H1 (cell line): ENCODE measurements at regions not wholly inside any gene's neighbourhood (a gene's known extent, or its start where the extent isn't known, plus 50 kb on each side); places are given as distances from the start of the nearest gene placed in this dataset.

Experiments
- CTCF ChIA-PET: fragments of 300-600 bp; sonication (Branson Sonifier 250); formaldehyde crosslinking; loops from one replicate; lab custom pipeline; 2021; ENCODE audit not compliant: partially characterized antibody; lab: Charles Lee
- POLR2A ChIA-PET: fragments of 300-600 bp; sonication (Branson Sonifier 250); formaldehyde crosslinking; loops from one replicate; lab custom pipeline; 2021; ENCODE audit warnings: inconsistent platforms; ENCODE audit not compliant: partially characterized antibody; lab: Charles Lee
- DNase-seq, 2 experiments: peaks; one replicate each; pipeline versions ENCODE4 v3.0.0 to v3.0.0-alpha.2; 2010 to 2022; ENCODE audit warnings: low spot score in 2 of 2, low read depth in 1 of 2, mixed read lengths in 1 of 2
- FAIRE-seq: peaks from 2 replicates; lab custom pipeline; 2011; peaks lifted over from hg19 to GRCh38; lab: Jason Lieb, UNC
- H2AFZ ChIP-seq: 2 replicates; pipeline ENCODE4 v1.8.1; 2012; ENCODE audit warnings: low read length, inconsistent platforms
- H2AK5ac ChIP-seq: 2 replicates; pipeline ENCODE4 v1.6.1; 2013; ENCODE audit warnings: low read depth, low read length
- H2BK120ac ChIP-seq: replicated peaks from 2 replicates; pipeline ENCODE3; 2013; ENCODE audit warnings: low read depth, low read length, inconsistent platforms
- H2BK12ac ChIP-seq: 2 replicates; pipeline ENCODE4 v1.6.1; 2013; ENCODE audit warnings: low read depth, low read length
- H2BK15ac ChIP-seq: 2 replicates; pipeline ENCODE4 v1.6.1; 2013; ENCODE audit warnings: low read length
- H2BK20ac ChIP-seq: 2 replicates; pipeline ENCODE4 v1.6.1; 2013; ENCODE audit warnings: low read length
- H2BK5ac ChIP-seq: 2 replicates; pipeline ENCODE4 v1.6.1; 2013; ENCODE audit warnings: low read depth, low read length
- H3K14ac ChIP-seq: 2 replicates; pipeline ENCODE4 v1.6.1; 2013; ENCODE audit warnings: inconsistent platforms; ENCODE audit not compliant: insufficient read length
- H3K18ac ChIP-seq: 2 replicates; pipeline ENCODE4 v1.6.1; 2013; ENCODE audit warnings: low read length; ENCODE audit errors: extremely low read depth
- H3K23ac ChIP-seq: 2 replicates; pipeline ENCODE4 v1.6.1; 2013; ENCODE audit warnings: inconsistent platforms; ENCODE audit not compliant: insufficient read length
- H3K23me2 ChIP-seq: 2 replicates; pipeline ENCODE4 v1.6.1; 2013; ENCODE audit warnings: low read depth, low read length
- H3K27ac ChIP-seq: 2 replicates; pipeline ENCODE4 v1.6.1; 2011; ENCODE audit warnings: low read depth, low read length, inconsistent platforms
- H3K27me3 ChIP-seq, 4 experiments: replicated peaks in 1 of 4; 1 replicate in 1 of 4; 2 replicates in 3 of 4; pipeline versions ENCODE4 v1.6.1 to v1.8.1; 2011 to 2013; ENCODE audit warnings: low read length in 3 of 4, mild to moderate bottlenecking in 3 of 4, inconsistent platforms in 2 of 4, mixed read lengths in 2 of 4, moderate library complexity in 1 of 4; ENCODE audit not compliant: control insufficient read depth in 3 of 4, insufficient read depth in 3 of 4; ENCODE audit errors: extremely low read depth in 1 of 4
- H3K36me3 ChIP-seq, 4 experiments: 2 replicates each; pipeline versions ENCODE4 v1.6.1 to v1.8.1; 2011 to 2013; ENCODE audit warnings: mild to moderate bottlenecking in 4 of 4, low read length in 3 of 4, moderate library complexity in 2 of 4, control low read depth in 1 of 4, inconsistent platforms in 1 of 4; ENCODE audit not compliant: insufficient read depth in 4 of 4, control insufficient read depth in 2 of 4
- H3K4ac ChIP-seq: replicated peaks from 2 replicates; pipeline ENCODE3; 2013; ENCODE audit warnings: low read length, low read depth, mixed read lengths, inconsistent platforms; ENCODE audit not compliant: insufficient read length
- H3K4me1 ChIP-seq, 4 experiments: replicated peaks in 1 of 4; 1 replicate in 1 of 4; 2 replicates in 3 of 4; pipeline versions ENCODE4 v1.6.1 to v1.8.1; 2011 to 2013; ENCODE audit warnings: low read length in 3 of 4, inconsistent platforms in 2 of 4, mixed read lengths in 1 of 4; ENCODE audit not compliant: insufficient read depth in 4 of 4, control insufficient read depth in 3 of 4
- H3K4me2 ChIP-seq, 2 experiments: 2 replicates each; pipeline versions ENCODE4 v1.6.1 to v1.8.1; 2011 to 2013; ENCODE audit warnings: low read depth in 2 of 2, low read length in 2 of 2, control low read depth in 1 of 2, inconsistent platforms in 1 of 2, mild to moderate bottlenecking in 1 of 2; ENCODE audit not compliant: insufficient read depth in 1 of 2
- H3K4me3 ChIP-seq, 4 experiments: fragments of 200-600, 300-600 bp in 1 of 4; sonication (generic), shearing (Covaris generic), sonication (Bioruptor Twin) in 1 of 4; 2 replicates each; pipeline versions ENCODE4 v1.5.1 to v1.8.1; 2011 to 2016; ENCODE audit warnings: low read length in 4 of 4, low read depth in 3 of 4, control low read depth in 2 of 4, inconsistent platforms in 2 of 4, mild to moderate bottlenecking in 2 of 4, mixed read lengths in 1 of 4, moderate library complexity in 1 of 4; ENCODE audit not compliant: insufficient read depth in 2 of 4; ENCODE audit errors: extremely low read depth in 1 of 4
- H3K56ac ChIP-seq: replicated peaks from 2 replicates; pipeline ENCODE3; 2013; ENCODE audit warnings: low read depth, mild to moderate bottlenecking, mixed read lengths, low read length, inconsistent platforms; ENCODE audit not compliant: insufficient read length
- H3K79me1 ChIP-seq: 2 replicates; pipeline ENCODE4 v1.6.1; 2013; ENCODE audit warnings: low read depth, low read length, control low read depth
- H3K79me2 ChIP-seq, 2 experiments: 2 replicates each; pipeline versions ENCODE4 v1.6.1 to v1.8.1; 2012 to 2013; ENCODE audit warnings: low read length in 2 of 2, mild to moderate bottlenecking in 2 of 2, inconsistent platforms in 1 of 2; ENCODE audit not compliant: insufficient read depth in 2 of 2, control insufficient read depth in 1 of 2
- H3K9ac ChIP-seq, 4 experiments: replicated peaks in 1 of 4; 1 replicate in 1 of 4; 2 replicates in 3 of 4; pipeline versions ENCODE4 v1.6.1 to v1.8.1; 2011 to 2013; ENCODE audit warnings: low read depth in 3 of 4, low read length in 3 of 4, control low read depth in 2 of 4, mild to moderate bottlenecking in 2 of 4, moderate library complexity in 2 of 4, inconsistent platforms in 1 of 4; ENCODE audit errors: extremely low read depth in 1 of 4
- H3K9me3 ChIP-seq, 2 experiments: 2 replicates each; pipeline versions ENCODE4 v1.6.1 to v1.8.1; 2012 to 2013; ENCODE audit warnings: mild to moderate bottlenecking in 2 of 2, moderate library complexity in 2 of 2, control low read depth in 1 of 2, inconsistent platforms in 1 of 2, low read depth in 1 of 2, low read length in 1 of 2, mixed read lengths in 1 of 2; ENCODE audit not compliant: insufficient read depth in 2 of 2
- H4K20me1 ChIP-seq, 2 experiments: replicated peaks in 1 of 2; 2 replicates each; pipeline versions ENCODE3 to v1.8.1; 2011 to 2013; ENCODE audit warnings: inconsistent platforms in 2 of 2, low read length in 2 of 2, mild to moderate bottlenecking in 1 of 2; ENCODE audit not compliant: insufficient read depth in 2 of 2, control insufficient read depth in 1 of 2
- H4K5ac ChIP-seq: 2 replicates; pipeline ENCODE4 v1.6.1; 2013; ENCODE audit warnings: low read length, low read depth, mixed read lengths, inconsistent platforms; ENCODE audit not compliant: insufficient read length
- H4K8ac ChIP-seq: 2 replicates; pipeline ENCODE4 v1.8.0; 2013; ENCODE audit warnings: mild to moderate bottlenecking, moderate library complexity, low read length, inconsistent platforms; ENCODE audit not compliant: insufficient read depth; ENCODE audit errors: extremely low read depth
- H4K91ac ChIP-seq: replicated peaks from 2 replicates; pipeline ENCODE3; 2013; ENCODE audit warnings: low read length, mixed read lengths, inconsistent platforms; ENCODE audit not compliant: insufficient read length
- CBX5 ChIP-seq: fragments of 300-800, 300-1000 bp; sonication (generic); IDR thresholded peaks from 2 replicates; pipeline ENCODE4 v1.7.1; 2016; ENCODE audit warnings: antibody characterized with exemption, low read length, low read depth
- CTCF ChIP-seq, 3 experiments: IDR thresholded peaks; 1 replicate in 2 of 3; 2 replicates in 1 of 3; pipeline versions ENCODE4 v1.5.1 to v1.6.1; 2011; ENCODE audit warnings: low read length in 3 of 3, mild to moderate bottlenecking in 3 of 3, inconsistent platforms in 2 of 3, low read depth in 1 of 3, moderate library complexity in 1 of 3; ENCODE audit not compliant: insufficient read depth in 1 of 3; ENCODE audit errors: control extremely low read depth in 1 of 3
- EGR1 ChIP-seq: IDR thresholded peaks from 2 replicates; pipeline ENCODE4 v1.6.1; 2011; ENCODE audit warnings: low read depth, low read length, borderline replicate concordance
- GABPA ChIP-seq: IDR thresholded peaks from 2 replicates; pipeline ENCODE4 v1.6.1; 2011; ENCODE audit warnings: mild to moderate bottlenecking, low read length, moderate library complexity, borderline replicate concordance; ENCODE audit not compliant: insufficient read depth
- HDAC2 ChIP-seq, 2 experiments: fragments of 300-600 bp in 1 of 2; sonication (generic) in 1 of 2; IDR thresholded peaks; 2 replicates each; pipeline ENCODE4 v1.6.1; 2011 to 2012; ENCODE audit warnings: low read depth in 2 of 2, low read length in 2 of 2, mild to moderate bottlenecking in 2 of 2, moderate library complexity in 2 of 2, borderline replicate concordance in 1 of 2, inconsistent platforms in 1 of 2
- HDAC6 ChIP-seq: IDR thresholded peaks from one replicate; pipeline ENCODE4 v1.7.1; 2012; ENCODE audit warnings: low read depth, mild to moderate bottlenecking, inconsistent platforms, low read length, moderate library complexity
- KDM4A ChIP-seq: IDR thresholded peaks from one replicate; pipeline ENCODE4 v1.7.1; 2012; ENCODE audit warnings: low read depth, mild to moderate bottlenecking, moderate library complexity, low read length, inconsistent platforms; ENCODE audit not compliant: severe bottlenecking
- MAFK ChIP-seq: IDR thresholded peaks from 2 replicates; pipeline ENCODE4 v1.6.1; 2012; ENCODE audit warnings: low read depth, mild to moderate bottlenecking, improper control_type of control experiment, low read length
- RFX5 ChIP-seq: IDR thresholded peaks from 2 replicates; pipeline ENCODE4 v1.6.1; 2011; ENCODE audit warnings: low read depth, low read length, improper control_type of control experiment, borderline replicate concordance
- SRF ChIP-seq: IDR thresholded peaks from 2 replicates; pipeline ENCODE4 v1.6.1; 2011; ENCODE audit warnings: mild to moderate bottlenecking, low read depth, low read length, moderate library complexity
- TAF7 ChIP-seq: optimal IDR thresholded peaks from 2 replicates; pipeline ENCODE3; 2011; ENCODE audit warnings: low read depth, mild to moderate bottlenecking, inconsistent platforms, low read length, moderate library complexity, borderline replicate concordance
- WGBS, 2 experiments: shearing (Covaris generic) in 1 of 2; methylation state at CpG; one replicate each; pipeline versions ENCODE4 v1.1.6 to v1.1.7; 2013 to 2015; ENCODE audit warnings: low lambda C conversion rate in 2 of 2, mixed read lengths in 2 of 2, inconsistent platforms in 1 of 2, low coverage in 1 of 2, missing lambda C conversion rate in 1 of 2; ENCODE audit not compliant: insufficient replicate concordance in 2 of 2, insufficient coverage in 1 of 2, insufficient read length in 1 of 2; ENCODE audit errors: extremely low coverage in 1 of 2, missing lambda C conversion rate in 1 of 2; 5-methylcytosine and 5-hydroxymethylcytosine counted together

- H3K79me2 ChIP-seq, result no peaks in the 10 kb centered on the region
- no peak overlapping the region for H3K14ac ChIP-seq
- ChIA-PET CTCF (interaction anchor here (0.9 to 23.4 kb wide), 4 partner anchors 18 to 42 kb away, joined by 3 to 331 read pairs (median 59); no protein-coding TSS in a partner anchor), POLR2A (interaction anchor here (0.9 to 1.6 kb wide), 2 partner anchors 11 to 28 kb away, joined by 3 read pairs; no protein-coding TSS in a partner anchor)
- H3K27me3 ChIP-seq, result no peaks in the 10 kb centered on the region
- H3K79me1 ChIP-seq, result peaks cover 3% of the 10 kb centered on the region; the same call in 1 of the 2 replicates
- no peak overlapping the region for H4K8ac ChIP-seq
- H3K9me3 ChIP-seq, result no peaks in the 10 kb centered on the region
- H2BK5ac ChIP-seq, result no peak overlapping the region
- no peak overlapping the region for H3K4me2 ChIP-seq
- no peak overlapping the region for H2BK12ac ChIP-seq
- H3K56ac ChIP-seq, result no peak overlapping the region
- no peak overlapping the region for H2BK20ac ChIP-seq
- no peak overlapping the region for H3K27ac ChIP-seq
- H3K4me3 ChIP-seq, result no peak overlapping the region
- H3K9ac ChIP-seq, result no peak overlapping the region
- H3K18ac ChIP-seq, result no peak overlapping the region
- H3K36me3 ChIP-seq, result no peaks in the 10 kb centered on the region
- no peak overlapping the region for H4K91ac ChIP-seq
- peaks cover 0 to 3% of the 10 kb centered on the region in 2 experiments for H4K20me1 ChIP-seq
- H3K23ac ChIP-seq, result no peak overlapping the region
- 78% methylated on average over 2 of the region's 2 CpGs; no CpG with 5 or more reads in 1 of the 2 experiments for WGBS, 2 experiments
- H3K4ac ChIP-seq, result no peak overlapping the region
- no peak overlapping the region for H2AFZ ChIP-seq
- H3K23me2 ChIP-seq, result peaks cover 13% of the 10 kb centered on the region
- H2BK120ac ChIP-seq, result no peak overlapping the region
- H2BK15ac ChIP-seq, result no peak overlapping the region
- no peak for DNase-seq
- H3K4me1 ChIP-seq, result peaks cover 6 to 21% (median 12%) of the 10 kb centered on the region in 4 experiments
- FAIRE-seq, result no peak
- H2AK5ac ChIP-seq, result no peak overlapping the region
- H4K5ac ChIP-seq, result no peak overlapping the region
- TF ChIP-seq TAF7, result no peak
- TF ChIP-seq RFX5, result no peak
- no peak for TF ChIP-seq EGR1
- no peak for TF ChIP-seq GABPA
- TF ChIP-seq SRF, result no peak
- TF ChIP-seq KDM4A, result no peak
- no peak for TF ChIP-seq CBX5
- no peak for TF ChIP-seq HDAC2 (IDR thresholded peaks at IDR 0.05; ENCODE audit: borderline replicate concordance in 1 of 2, low read depth in 2 of 2, low read length in 2 of 2)
- no peak for TF ChIP-seq HDAC6
- no peak for TF ChIP-seq MAFK
- TF ChIP-seq CTCF (IDR thresholded peaks at IDR 0.05; ENCODE audit: control extremely low read depth in 1 of 3, insufficient read depth in 1 of 3, low read depth in 1 of 3, low read length in 3 of 3), result no peak
These were observed 80.1 kb downstream of the MRPL14 start for GRCh38 chr6:44047179-44047546.
